Left ventricle myocardium inferior (tissue), 1 donor: ENCODE measurements at regions not wholly inside any gene's neighbourhood (a gene's known extent, or its start where the extent isn't known, plus 50 kb on each side); places are given as distances from the start of the nearest gene placed in this dataset.
"Not testable (repeated sequence)": the region's sequence is repeated elsewhere in the genome, so short reads cannot be mapped to it uniquely, and the experiment has no call there.

Experiments
- DNase-seq: peaks from one replicate; pipeline ENCODE4 v3.0.0-alpha.2; 2020
- H3K27ac ChIP-seq: fragments of 200-600 bp; replicated peaks from 2 replicates; pipeline ENCODE4 v1.8.0; 2021
- H3K27me3 ChIP-seq: fragments of 200-600 bp; 2 replicates; pipeline ENCODE4 v1.8.0; 2021; ENCODE audit warnings: low read depth
- H3K36me3 ChIP-seq: fragments of 200-600 bp; 2 replicates; pipeline ENCODE4 v1.8.0; 2021
- H3K4me1 ChIP-seq: fragments of 200-600 bp; 2 replicates; pipeline ENCODE4 v1.8.0; 2021
- H3K4me3 ChIP-seq: fragments of 200-600 bp; 2 replicates; pipeline ENCODE4 v1.8.0; 2021; ENCODE audit warnings: mild to moderate bottlenecking, moderate library complexity
- H3K9me3 ChIP-seq: fragments of 200-600 bp; replicated peaks from 2 replicates; pipeline ENCODE4 v1.8.0; 2021
- CTCF ChIP-seq: fragments of 200-600 bp; IDR thresholded peaks from 2 replicates; pipeline ENCODE4 v1.8.0; 2021; ENCODE audit warnings: antibody characterized with exemption, mild to moderate bottlenecking, borderline replicate concordance
- intact Hi-C: fragments of 100-400 bp; cut with micrococcal nuclease; formaldehyde crosslinking; loops from one replicate; pipeline ENCODE4 v1.11.0; 2022
- donor health status: DM: no; HTN: yes; CAD: no; lungs with severe emphysema.

GRCh38 chr10:117492504-117492903 lies 50.0 kb upstream of the EMX2 start:
- Histone ChIP-seq H3K4me1 (no peaks in the 10 kb centered on the region), H3K36me3 (no peaks in the 10 kb centered on the region), H3K9me3 (no peaks in the 10 kb centered on the region), H3K27ac (no peak overlapping the region), H3K27me3 (peaks cover 83% of the 10 kb centered on the region), H3K4me3 (no peak overlapping the region)
- intact Hi-C loops = no loop called here
- no peak for DNase-seq
- no peak for TF ChIP-seq CTCF

GRCh38 chr10:117488004-117488403 lies 54.5 kb upstream of the EMX2 start:
- Histone ChIP-seq H3K9me3 (no peaks in the 10 kb centered on the region), H3K36me3 (no peaks in the 10 kb centered on the region), H3K4me3 (no peak overlapping the region), H3K4me1 (no peaks in the 10 kb centered on the region), H3K27ac (no peak overlapping the region), H3K27me3 (peaks cover 59% of the 10 kb centered on the region)
- intact Hi-C loops = no loop called here
- TF ChIP-seq CTCF = no peak
- no peak for DNase-seq

GRCh38 chr10:117486606-117487005 lies 55.9 kb upstream of the EMX2 start:
- peaks cover 59% of the 10 kb centered on the region for H3K27me3 ChIP-seq
- no peak for DNase-seq
- intact Hi-C loops = no loop called here
- H3K4me1 ChIP-seq = no peaks in the 10 kb centered on the region
- H3K36me3 ChIP-seq = no peaks in the 10 kb centered on the region
- no peak overlapping the region for H3K27ac ChIP-seq
- no peak for TF ChIP-seq CTCF
- H3K9me3 ChIP-seq = no peaks in the 10 kb centered on the region
- H3K4me3 ChIP-seq = no peak overlapping the region

- H3K4me1 ChIP-seq = no peaks in the 10 kb centered on the region
- no peak for TF ChIP-seq CTCF
Measured at GRCh38 chr10:117483056-117483590, 59.4 kb upstream of the EMX2 start.

GRCh38 chr10:117481011-117481410 lies 61.5 kb upstream of the EMX2 start:
- H3K27ac ChIP-seq, H3K9me3 ChIP-seq, DNase-seq, H3K36me3 ChIP-seq, H3K4me1 ChIP-seq, intact Hi-C loops, H3K4me3 ChIP-seq: not testable (repeated sequence)
- H3K27me3 ChIP-seq = peaks cover 79% of the 10 kb centered on the region

More at GRCh38 chr10:117483056-117483590, 59.4 kb upstream of the EMX2 start:
- H3K9me3 ChIP-seq = no peaks in the 10 kb centered on the region
- H3K27me3 ChIP-seq = peaks cover 60% of the 10 kb centered on the region
- no peaks in the 10 kb centered on the region for H3K36me3 ChIP-seq
- intact Hi-C loops = no loop called here
- no peak for DNase-seq
- no peak overlapping the region for H3K27ac ChIP-seq
- H3K4me3 ChIP-seq = no peak overlapping the region

GRCh38 chr10:117480097-117480496 lies 62.4 kb upstream of the EMX2 start:
- intact Hi-C loops = no loop called here
- TF ChIP-seq CTCF = no peak

More at GRCh38 chr10:117480097-117480496, 62.4 kb upstream of the EMX2 start:
- H3K27ac ChIP-seq = no peak overlapping the region
- H3K4me3 ChIP-seq = no peak overlapping the region
- peaks cover 88% of the 10 kb centered on the region for H3K27me3 ChIP-seq
- H3K36me3 ChIP-seq = no peaks in the 10 kb centered on the region
- H3K9me3 ChIP-seq = no peaks in the 10 kb centered on the region
- no peak for DNase-seq
- H3K4me1 ChIP-seq = no peaks in the 10 kb centered on the region
